ENCODE measurements at regions not wholly inside any gene's neighbourhood (a gene's known extent, or its start where the extent isn't known, plus 50 kb on each side); places are given as distances from the start of the nearest gene placed in this dataset.

DNA sequence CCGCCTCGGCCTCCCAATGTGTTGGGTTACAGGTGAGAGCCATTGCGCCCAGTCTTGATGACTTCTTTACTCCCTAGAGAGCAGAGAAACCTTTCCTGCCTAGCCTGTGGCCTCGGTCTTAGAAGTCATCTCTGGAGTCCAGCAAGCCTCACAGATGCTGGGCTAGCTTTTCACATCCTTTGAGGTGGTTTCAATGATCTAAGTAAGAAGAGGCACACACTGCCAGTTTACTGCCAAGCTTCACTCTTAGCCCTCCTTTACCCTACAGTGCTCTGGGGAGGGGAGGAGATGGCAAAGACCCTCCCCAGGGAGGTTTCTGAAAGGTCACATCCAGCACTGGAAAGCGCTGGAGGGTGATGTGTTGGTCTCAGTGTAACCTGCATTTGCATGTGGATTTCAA lies 304.8 kb downstream of the PCNX1 start:
- DNase-seq (ENCODE audit: low spot score) (no peak), ATAC-seq (ENCODE audit: low FRiP score) (no peak)
- TF ChIP-seq, protein P1, sequence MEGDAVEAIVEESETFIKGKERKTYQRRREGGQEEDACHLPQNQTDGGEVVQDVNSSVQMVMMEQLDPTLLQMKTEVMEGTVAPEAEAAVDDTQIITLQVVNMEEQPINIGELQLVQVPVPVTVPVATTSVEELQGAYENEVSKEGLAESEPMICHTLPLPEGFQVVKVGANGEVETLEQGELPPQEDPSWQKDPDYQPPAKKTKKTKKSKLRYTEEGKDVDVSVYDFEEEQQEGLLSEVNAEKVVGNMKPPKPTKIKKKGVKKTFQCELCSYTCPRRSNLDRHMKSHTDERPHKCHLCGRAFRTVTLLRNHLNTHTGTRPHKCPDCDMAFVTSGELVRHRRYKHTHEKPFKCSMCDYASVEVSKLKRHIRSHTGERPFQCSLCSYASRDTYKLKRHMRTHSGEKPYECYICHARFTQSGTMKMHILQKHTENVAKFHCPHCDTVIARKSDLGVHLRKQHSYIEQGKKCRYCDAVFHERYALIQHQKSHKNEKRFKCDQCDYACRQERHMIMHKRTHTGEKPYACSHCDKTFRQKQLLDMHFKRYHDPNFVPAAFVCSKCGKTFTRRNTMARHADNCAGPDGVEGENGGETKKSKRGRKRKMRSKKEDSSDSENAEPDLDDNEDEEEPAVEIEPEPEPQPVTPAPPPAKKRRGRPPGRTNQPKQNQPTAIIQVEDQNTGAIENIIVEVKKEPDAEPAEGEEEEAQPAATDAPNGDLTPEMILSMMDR (IDR thresholded peaks at IDR 0.05), result no peak

DNA sequence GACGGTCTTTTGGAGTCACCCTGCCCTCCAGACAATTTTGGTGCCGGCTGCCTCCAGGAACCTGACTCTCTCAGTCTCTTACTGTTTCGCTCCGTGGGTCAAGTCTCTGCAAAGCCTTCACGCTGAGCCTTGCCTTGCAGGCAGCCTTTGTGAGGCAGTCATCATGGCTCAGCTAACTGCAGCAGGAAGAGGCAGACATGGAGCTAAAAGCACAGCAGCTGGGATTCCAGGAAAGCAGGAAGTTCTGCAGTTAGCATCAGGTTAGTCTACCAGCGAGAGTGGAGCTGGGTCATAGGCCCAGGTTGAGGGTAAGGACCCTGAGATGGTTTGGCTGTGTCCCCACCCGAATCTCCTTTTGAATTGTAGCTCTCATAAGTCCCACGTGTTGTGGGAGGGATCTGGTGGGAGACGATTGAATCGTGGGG lies 305.4 kb downstream of the PCNX1 start:
- no peak for ATAC-seq (ENCODE audit: low FRiP score)
- TF ChIP-seq, protein P1 (IDR thresholded peaks at IDR 0.05), result no peak
- DNase-seq (ENCODE audit: low spot score), result no peak

DNA sequence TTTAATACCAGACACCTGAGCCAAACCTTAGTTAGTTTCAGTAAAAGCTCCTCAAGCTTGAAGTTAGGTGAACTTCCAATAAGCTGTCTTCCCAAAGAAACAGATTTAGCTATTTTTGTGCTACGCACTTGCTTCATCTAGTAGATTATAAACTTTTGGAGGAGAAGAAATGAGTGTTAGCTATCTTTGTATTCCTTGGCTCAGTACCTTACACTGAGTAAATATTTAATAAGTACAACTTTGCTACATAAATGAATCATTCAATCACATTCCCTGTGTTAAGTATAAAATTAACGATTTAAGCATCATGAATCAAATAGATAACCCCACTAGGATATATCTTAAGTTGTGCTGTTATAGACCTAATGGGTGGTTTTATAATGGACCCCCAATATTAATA lies 307.0 kb downstream of the PCNX1 start:
- TF ChIP-seq, protein P1 (IDR thresholded peaks at IDR 0.05), result no peak
- ATAC-seq (ENCODE audit: low FRiP score), result no peak
- DNase-seq (ENCODE audit: low spot score), result no peak

DNA sequence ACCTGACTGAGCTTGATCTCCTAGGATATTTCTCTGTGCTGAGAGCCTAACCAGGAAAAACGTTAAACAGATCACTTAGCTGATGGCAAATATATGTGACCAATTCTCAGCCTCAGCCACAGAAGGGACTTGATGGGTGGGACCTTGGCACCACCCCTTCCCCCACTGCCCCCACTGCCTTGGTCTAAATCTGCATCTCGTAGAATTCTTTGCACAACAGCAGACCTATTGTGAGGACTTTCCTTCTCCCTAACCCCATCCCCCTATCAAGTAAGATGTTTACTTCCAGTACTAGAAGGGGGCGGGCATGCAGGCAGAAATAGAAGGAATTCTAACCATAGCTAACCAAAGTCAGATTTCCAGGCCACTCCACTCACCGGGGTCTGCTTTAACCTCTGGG lies 313.2 kb downstream of the PCNX1 start:
- TF ChIP-seq, protein P1 (IDR thresholded peaks at IDR 0.05), result no peak
- DNase-seq (ENCODE audit: low spot score) (no peak), ATAC-seq (ENCODE audit: low FRiP score) (no peak)

DNA sequence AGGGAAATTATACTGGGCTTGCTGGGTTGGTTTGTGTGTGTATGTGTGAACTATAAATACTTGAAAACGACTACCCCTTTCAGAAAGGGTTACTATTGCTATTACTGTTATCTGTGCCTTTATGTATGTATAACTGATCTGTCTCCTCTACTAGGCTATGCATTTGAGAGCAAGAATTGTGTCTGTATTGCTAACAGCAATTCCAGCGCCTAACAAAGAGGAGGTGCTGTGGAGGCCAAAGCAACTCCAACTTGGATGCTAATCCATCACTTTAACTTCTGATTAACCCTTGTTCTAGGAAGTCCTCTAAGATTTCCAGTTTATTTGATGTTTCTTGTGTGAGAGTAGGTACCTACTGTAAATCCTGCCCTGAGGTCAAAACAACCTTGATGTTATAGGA lies 313.9 kb downstream of the PCNX1 start:
- DNase-seq (ENCODE audit: low spot score) (no peak), ATAC-seq (ENCODE audit: low FRiP score) (no peak)
- TF ChIP-seq, protein P1 (IDR thresholded peaks at IDR 0.05), result no peak

DNA sequence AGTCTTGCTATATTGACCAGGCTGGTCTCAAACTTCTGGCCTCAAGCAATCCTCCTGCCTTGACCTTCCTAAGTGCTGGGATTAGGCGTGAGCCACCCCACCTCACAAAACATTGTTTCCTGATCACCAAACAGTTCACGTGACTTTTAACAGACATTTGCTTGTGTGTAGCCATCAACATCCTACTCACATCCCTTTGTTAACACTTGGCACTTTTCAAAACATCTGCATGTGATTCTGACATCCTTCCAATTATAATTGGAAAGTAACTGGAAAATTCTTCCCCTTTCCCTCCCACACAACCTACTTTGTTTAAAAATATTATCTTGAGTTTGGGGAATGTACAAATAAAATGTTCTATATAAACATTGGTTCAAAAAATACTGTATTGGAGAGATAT lies 317.9 kb downstream of the PCNX1 start:
- ATAC-seq (ENCODE audit: low FRiP score) (no peak), DNase-seq (ENCODE audit: low spot score) (no peak)
- TF ChIP-seq, protein P1 (IDR thresholded peaks at IDR 0.05), result no peak

DNA sequence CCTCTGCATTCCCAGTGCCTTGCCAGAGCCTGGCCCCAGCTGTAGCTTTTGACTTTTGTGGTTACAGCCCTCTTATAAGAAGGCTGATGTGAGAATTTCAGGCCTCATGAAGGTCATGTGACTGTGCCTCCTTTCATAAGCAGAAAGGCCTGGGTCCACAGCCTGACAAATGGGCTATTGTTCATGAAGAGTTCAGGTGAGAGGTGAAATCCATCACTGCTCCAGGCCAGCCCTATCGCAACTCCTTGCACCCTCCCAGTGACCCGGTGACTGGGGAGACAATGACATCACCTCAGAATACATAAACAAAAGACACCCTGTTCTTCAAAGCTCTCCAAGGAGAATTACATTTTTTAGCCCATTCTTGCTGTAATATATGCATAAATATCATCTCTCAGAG lies 321.5 kb downstream of the PCNX1 start:
- TF ChIP-seq, protein P1 (IDR thresholded peaks at IDR 0.05), result no peak
- ATAC-seq (ENCODE audit: low FRiP score), result no peak
- DNase-seq (ENCODE audit: low spot score), result no peak
